Amniotic stem cell (primary cell): ENCODE measurements at regions not wholly inside any gene's neighbourhood (a gene's known extent, or its start where the extent isn't known, plus 50 kb on each side); places are given as distances from the start of the nearest gene placed in this dataset.
"Not testable (repeated sequence)": the region's sequence is repeated elsewhere in the genome, so short reads cannot be mapped to it uniquely, and the experiment has no call there.

ENCODE experiments used
- DNase-seq: peaks from one replicate; lab custom pipeline; 2025; lab: John Stamatoyannopoulos, UW

- DNase-seq, result no peak
Measured at GRCh38 chr13:87877477-87877876, 206.3 kb downstream of the SLITRK5 start.

GRCh38 chr13:87878706-87879105 lies 207.5 kb downstream of the SLITRK5 start:
- DNase-seq, result no peak

GRCh38 chr13:87884884-87885283 lies 213.7 kb downstream of the SLITRK5 start:
- no peak for DNase-seq

- DNase-seq, result no peak
Measured at GRCh38 chr13:87887459-87888123, 216.4 kb downstream of the SLITRK5 start.

- DNase-seq, result no peak
Measured at GRCh38 chr13:87889254-87889653, 218.1 kb downstream of the SLITRK5 start.

- no peak for DNase-seq
Measured at GRCh38 chr13:87893186-87893585, 222.0 kb downstream of the SLITRK5 start.

- no peak for DNase-seq
Measured at GRCh38 chr13:87894059-87894458, 222.9 kb downstream of the SLITRK5 start.

GRCh38 chr13:87903553-87903952 lies 232.4 kb downstream of the SLITRK5 start:
- no peak for DNase-seq

- DNase-seq, result no peak
Measured at GRCh38 chr13:87906411-87906810, 235.2 kb downstream of the SLITRK5 start.

GRCh38 chr13:87907202-87907601 lies 236.0 kb downstream of the SLITRK5 start:
- DNase-seq, result no peak

- DNase-seq, result no peak
Measured at GRCh38 chr13:87919956-87920355, 248.8 kb downstream of the SLITRK5 start.

GRCh38 chr13:87923753-87924152 lies 252.6 kb downstream of the SLITRK5 start:
- DNase-seq, result no peak

- DNase-seq, result no peak
Measured at GRCh38 chr13:87925006-87925405, 253.8 kb downstream of the SLITRK5 start.

- no peak for DNase-seq
Measured at GRCh38 chr13:87940776-87941175, 269.6 kb downstream of the SLITRK5 start.

GRCh38 chr13:87941226-87941625 lies 270.1 kb downstream of the SLITRK5 start:
- no peak for DNase-seq

GRCh38 chr13:87942205-87942604 lies 271.0 kb downstream of the SLITRK5 start:
- no peak for DNase-seq

- no peak for DNase-seq
Measured at GRCh38 chr13:87944038-87944437, 272.9 kb downstream of the SLITRK5 start.

GRCh38 chr13:87952377-87952776 lies 281.2 kb downstream of the SLITRK5 start:
- DNase-seq, result no peak

GRCh38 chr13:87953381-87953780 lies 282.2 kb downstream of the SLITRK5 start:
- no peak for DNase-seq

- DNase-seq, result no peak
Measured at GRCh38 chr13:87954091-87954490, 282.9 kb downstream of the SLITRK5 start.

- DNase-seq, result no peak
Measured at GRCh38 chr13:87961546-87961945, 290.4 kb downstream of the SLITRK5 start.

GRCh38 chr13:87972568-87972967 lies 301.4 kb downstream of the SLITRK5 start:
- no peak for DNase-seq

- DNase-seq, result no peak
Measured at GRCh38 chr13:87975035-87975434, 303.9 kb downstream of the SLITRK5 start.

- not testable (repeated sequence) for DNase-seq
Measured at GRCh38 chr13:87976650-87977049, 305.5 kb downstream of the SLITRK5 start.
